ENCODE measurements at regions not wholly inside any gene's neighbourhood (a gene's known extent, or its start where the extent isn't known, plus 50 kb on each side); places are given as distances from the start of the nearest gene placed in this dataset.

- Histone ChIP-seq H3K4me3 (ENCODE audit: low read length) (no peak overlapping the region), H3K9ac (ENCODE audit: low read length) (no peak overlapping the region), H3F3A (ENCODE audit: insufficient read depth, low read length, poor library complexity, severe bottlenecking) (peaks cover 5% of the 10 kb centered on the region), H3K27me3 (ENCODE audit: insufficient read depth, low read depth, low read length) (no peaks in the 10 kb centered on the region), H2AFZ (ENCODE audit: low read depth, low read length) (no peak overlapping the region), H3K4me2 (ENCODE audit: low read length) (no peak overlapping the region), H4K20me1 (ENCODE audit: insufficient read depth) (no peaks in the 10 kb centered on the region), H3K9me2 (ENCODE audit: insufficient read depth, low read length) (no peaks in the 10 kb centered on the region), H3K9me3 (ENCODE audit: low read length) (no peaks in the 10 kb centered on the region), H3K79me2 (replicated peaks; ENCODE audit: insufficient read depth, low read length) (no peaks in the 10 kb centered on the region), H3K27ac (ENCODE audit: low read length) (no peak overlapping the region), H3K36me3 (ENCODE audit: insufficient read depth, low read length) (no peaks in the 10 kb centered on the region)
- TF ChIP-seq RAD21 (conservative IDR thresholded peaks at IDR 0.05) (no peak), EZH2 (IDR thresholded peaks at IDR 0.05; ENCODE audit: borderline replicate concordance, insufficient read depth, low read length, poor library complexity, severe bottlenecking) (no peak), SMC3 (conservative IDR thresholded peaks at IDR 0.05; ENCODE audit: poor library complexity) (no peak)
- TF ChIP-seq, protein P1, sequence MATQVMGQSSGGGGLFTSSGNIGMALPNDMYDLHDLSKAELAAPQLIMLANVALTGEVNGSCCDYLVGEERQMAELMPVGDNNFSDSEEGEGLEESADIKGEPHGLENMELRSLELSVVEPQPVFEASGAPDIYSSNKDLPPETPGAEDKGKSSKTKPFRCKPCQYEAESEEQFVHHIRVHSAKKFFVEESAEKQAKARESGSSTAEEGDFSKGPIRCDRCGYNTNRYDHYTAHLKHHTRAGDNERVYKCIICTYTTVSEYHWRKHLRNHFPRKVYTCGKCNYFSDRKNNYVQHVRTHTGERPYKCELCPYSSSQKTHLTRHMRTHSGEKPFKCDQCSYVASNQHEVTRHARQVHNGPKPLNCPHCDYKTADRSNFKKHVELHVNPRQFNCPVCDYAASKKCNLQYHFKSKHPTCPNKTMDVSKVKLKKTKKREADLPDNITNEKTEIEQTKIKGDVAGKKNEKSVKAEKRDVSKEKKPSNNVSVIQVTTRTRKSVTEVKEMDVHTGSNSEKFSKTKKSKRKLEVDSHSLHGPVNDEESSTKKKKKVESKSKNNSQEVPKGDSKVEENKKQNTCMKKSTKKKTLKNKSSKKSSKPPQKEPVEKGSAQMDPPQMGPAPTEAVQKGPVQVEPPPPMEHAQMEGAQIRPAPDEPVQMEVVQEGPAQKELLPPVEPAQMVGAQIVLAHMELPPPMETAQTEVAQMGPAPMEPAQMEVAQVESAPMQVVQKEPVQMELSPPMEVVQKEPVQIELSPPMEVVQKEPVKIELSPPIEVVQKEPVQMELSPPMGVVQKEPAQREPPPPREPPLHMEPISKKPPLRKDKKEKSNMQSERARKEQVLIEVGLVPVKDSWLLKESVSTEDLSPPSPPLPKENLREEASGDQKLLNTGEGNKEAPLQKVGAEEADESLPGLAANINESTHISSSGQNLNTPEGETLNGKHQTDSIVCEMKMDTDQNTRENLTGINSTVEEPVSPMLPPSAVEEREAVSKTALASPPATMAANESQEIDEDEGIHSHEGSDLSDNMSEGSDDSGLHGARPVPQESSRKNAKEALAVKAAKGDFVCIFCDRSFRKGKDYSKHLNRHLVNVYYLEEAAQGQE (IDR thresholded peaks at IDR 0.05; ENCODE audit: borderline replicate concordance), result no peak
Observed at GRCh38 chr1:98454666-98455065, 206.9 kb upstream of the SNX7 start.

GRCh38 chr1:98453066-98453465, 208.5 kb upstream of the SNX7 start:
- Histone ChIP-seq H3K27ac (ENCODE audit: low read length) (no peak overlapping the region), H3K4me3 (ENCODE audit: low read length) (no peak overlapping the region), H3K9ac (ENCODE audit: low read length) (no peak overlapping the region), H4K20me1 (ENCODE audit: insufficient read depth) (no peaks in the 10 kb centered on the region), H3K9me3 (ENCODE audit: low read length) (no peaks in the 10 kb centered on the region), H3K79me2 (replicated peaks; ENCODE audit: insufficient read depth, low read length) (no peaks in the 10 kb centered on the region), H3K27me3 (ENCODE audit: insufficient read depth, low read depth, low read length) (no peaks in the 10 kb centered on the region), H2AFZ (ENCODE audit: low read depth, low read length) (no peak overlapping the region), H3K4me2 (ENCODE audit: low read length) (peak overlapping the region; percentile 7), H3F3A (ENCODE audit: insufficient read depth, low read length, poor library complexity, severe bottlenecking) (peaks cover 5% of the 10 kb centered on the region), H3K36me3 (ENCODE audit: insufficient read depth, low read length) (no peaks in the 10 kb centered on the region), H3K9me2 (ENCODE audit: insufficient read depth, low read length) (no peaks in the 10 kb centered on the region)
- TF ChIP-seq CTCF (IDR thresholded peaks at IDR 0.05; ENCODE audit: poor library complexity, severe bottlenecking) (no peak), EZH2 (IDR thresholded peaks at IDR 0.05; ENCODE audit: borderline replicate concordance, insufficient read depth, low read length, poor library complexity, severe bottlenecking) (no peak), TAF1 (IDR thresholded peaks at IDR 0.05; ENCODE audit: low read depth) (no peak), MXI1 (conservative IDR thresholded peaks at IDR 0.05; ENCODE audit: poor library complexity, severe bottlenecking) (no peak), RAD21 (conservative IDR thresholded peaks at IDR 0.05) (no peak), EP300 (conservative IDR thresholded peaks at IDR 0.05; ENCODE audit: poor library complexity, severe bottlenecking) (no peak), POLR2AphosphoS5 (IDR thresholded peaks at IDR 0.05) (no peak), SMC3 (conservative IDR thresholded peaks at IDR 0.05; ENCODE audit: poor library complexity) (no peak)
- TF ChIP-seq, protein P1 (IDR thresholded peaks at IDR 0.05; ENCODE audit: borderline replicate concordance), result no peak
